ENCODE measurements at regions not wholly inside any gene's neighbourhood (a gene's known extent, or its start where the extent isn't known, plus 50 kb on each side); places are given as distances from the start of the nearest gene placed in this dataset.
A peak's percentile ranks its signal among the peaks of the same experiment; 100 is the strongest.

DNA sequence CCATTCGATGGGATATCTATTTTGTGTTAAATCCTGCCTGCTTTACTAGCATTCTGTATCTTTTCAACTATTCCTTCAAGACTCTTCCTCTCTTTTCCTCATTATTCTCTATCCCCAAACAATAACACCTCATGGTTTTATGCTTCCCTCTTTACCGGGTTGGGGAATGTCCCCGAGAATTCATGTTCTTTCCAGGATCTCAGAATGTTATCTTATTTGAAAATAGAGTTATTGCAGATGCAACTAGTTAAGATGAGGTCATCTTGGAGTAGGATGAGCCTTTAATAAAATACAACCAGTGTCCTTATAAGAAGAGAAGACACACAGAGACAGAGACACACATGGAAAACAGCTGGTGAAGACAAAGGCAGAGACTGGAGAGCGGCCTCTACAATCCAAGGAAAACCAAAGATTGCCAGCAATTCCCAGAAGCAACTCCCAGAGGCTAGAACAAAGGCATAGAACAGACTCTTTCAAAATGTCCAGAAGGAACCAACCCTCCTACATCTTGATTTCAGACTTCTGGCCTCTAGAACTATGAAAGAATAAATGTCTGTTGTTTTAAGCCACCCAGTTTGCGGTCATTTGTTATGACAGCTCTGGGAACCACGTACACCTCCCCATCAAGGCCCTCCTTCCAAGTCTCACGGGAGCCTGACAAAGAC, 126.8 kb upstream of the TNFAIP3 start:
- 87 to 89% methylated on average over 7 of the region's 7 CpGs for whole genome bisulfite sequencing, 2 donors
- TF ChIP-seq POLR2AphosphoS5 (IDR thresholded peaks at IDR 0.05) (no peak), CTCF (IDR thresholded peaks at IDR 0.05) (no peak), POLR2A (IDR thresholded peaks at IDR 0.05) (no peak), EP300 (IDR thresholded peaks at IDR 0.05) (no peak)
- H3K4me3 ChIP-seq, result no peak overlapping the region
- no peaks in the 10 kb centered on the region for H3K9me3 ChIP-seq
- H3K27me3 ChIP-seq, result no peaks in the 10 kb centered on the region
- no peaks in the 10 kb centered on the region for H3K4me1 ChIP-seq
- no peak overlapping the region for H3K27ac ChIP-seq
- DNase-seq (no peak), ATAC-seq (ENCODE audit: low FRiP score in 2 of 2) (peak in 1 of 2 donors; percentile 66)
- no peaks in the 10 kb centered on the region for H3K36me3 ChIP-seq

DNA sequence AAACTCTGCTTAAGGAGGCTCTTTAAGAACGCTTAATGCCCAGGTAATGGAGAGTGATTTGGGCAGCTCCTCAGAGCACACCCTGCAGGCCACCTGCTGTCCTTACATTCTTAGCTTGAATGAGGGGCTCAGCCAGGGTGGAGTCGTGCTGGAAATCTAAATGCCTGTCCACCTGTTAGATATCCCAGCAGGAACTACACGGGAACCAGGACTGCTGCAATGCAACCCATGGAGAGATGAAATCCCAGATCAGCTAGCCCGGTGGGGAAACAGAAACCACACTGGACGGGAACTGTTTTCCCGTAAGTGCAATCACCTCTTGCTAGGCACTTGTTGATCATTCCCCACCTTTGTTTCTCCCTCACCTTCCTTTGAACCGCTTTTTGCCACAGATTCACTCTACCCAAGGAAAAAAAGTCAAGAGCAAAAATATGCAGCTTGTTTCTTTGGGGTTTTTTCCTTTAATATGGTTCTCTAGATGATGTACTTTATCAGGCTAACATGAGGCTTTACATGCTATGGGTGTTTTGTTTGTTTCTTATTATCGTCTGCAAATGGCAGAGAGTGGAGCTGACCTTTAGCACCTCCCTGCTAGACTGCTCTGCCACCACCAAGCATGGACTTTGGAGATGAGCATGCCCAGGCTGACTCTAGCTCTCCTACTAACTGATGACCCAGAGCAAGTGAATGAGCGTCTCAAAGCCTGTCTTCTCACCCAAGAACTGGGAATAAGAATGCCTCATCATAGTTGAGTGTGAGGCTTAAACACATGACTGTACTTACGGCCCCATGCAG, 125.9 kb upstream of the TNFAIP3 start:
- ATAC-seq (ENCODE audit: low FRiP score in 2 of 2), result peak in 1 of 2 donors; percentile 9
- H3K9me3 ChIP-seq, result no peaks in the 10 kb centered on the region
- H3K36me3 ChIP-seq, result no peaks in the 10 kb centered on the region
- H3K27me3 ChIP-seq, result no peaks in the 10 kb centered on the region
- no peak overlapping the region for H3K27ac ChIP-seq
- 80 to 88% methylated on average over 10 of the region's 10 CpGs for WGBS, 2 donors
- TF ChIP-seq CTCF (IDR thresholded peaks at IDR 0.05) (no peak), POLR2A (IDR thresholded peaks at IDR 0.05) (no peak), POLR2AphosphoS5 (IDR thresholded peaks at IDR 0.05) (no peak), EP300 (IDR thresholded peaks at IDR 0.05) (no peak)
- no peak for DNase-seq
- H3K4me1 ChIP-seq, result no peaks in the 10 kb centered on the region
- no peak overlapping the region for H3K4me3 ChIP-seq

- Histone ChIP-seq H3K4me3 (no peak overlapping the region), H3K9me3 (no peaks in the 10 kb centered on the region), H3K36me3 (no peaks in the 10 kb centered on the region), H3K27ac (no peak overlapping the region), H3K27me3 (no peaks in the 10 kb centered on the region), H3K4me1 (no peaks in the 10 kb centered on the region)
- whole genome bisulfite sequencing, 2 donors, result 91 to 97% methylated on average over 4 of the region's 4 CpGs
- DNase-seq (no peak), ATAC-seq (ENCODE audit: low FRiP score in 2 of 2) (no peak)
- TF ChIP-seq CTCF (IDR thresholded peaks at IDR 0.05) (no peak), POLR2AphosphoS5 (IDR thresholded peaks at IDR 0.05) (no peak), EP300 (IDR thresholded peaks at IDR 0.05) (no peak), POLR2A (IDR thresholded peaks at IDR 0.05) (no peak)
Observed at GRCh38 chr6:137743493-137743892, 123.6 kb upstream of the TNFAIP3 start.

GRCh38 chr6:137744877-137745276, 122.2 kb upstream of the TNFAIP3 start:
- TF ChIP-seq CTCF (IDR thresholded peaks at IDR 0.05), result no peak
- TF ChIP-seq POLR2A (IDR thresholded peaks at IDR 0.05), result no peak
- TF ChIP-seq EP300 (IDR thresholded peaks at IDR 0.05), result no peak
- no peak for TF ChIP-seq POLR2AphosphoS5 (IDR thresholded peaks at IDR 0.05)
- no peak overlapping the region for H3K4me3 ChIP-seq
- H3K4me1 ChIP-seq, result no peaks in the 10 kb centered on the region
- DNase-seq, result no peak
- WGBS, 2 donors, result 77 to 79% methylated on average over 3 of the region's 3 CpGs
- H3K36me3 ChIP-seq, result no peaks in the 10 kb centered on the region
- H3K27ac ChIP-seq, result no peak overlapping the region
- no peak for ATAC-seq (ENCODE audit: low FRiP score in 2 of 2)
- no peaks in the 10 kb centered on the region for H3K9me3 ChIP-seq
- H3K27me3 ChIP-seq, result no peaks in the 10 kb centered on the region

Measured in upper lobe of left lung (tissue), 6 donors.